ENCODE measurements at regions not wholly inside any gene's neighbourhood (a gene's known extent, or its start where the extent isn't known, plus 50 kb on each side); places are given as distances from the start of the nearest gene placed in this dataset.

DNA sequence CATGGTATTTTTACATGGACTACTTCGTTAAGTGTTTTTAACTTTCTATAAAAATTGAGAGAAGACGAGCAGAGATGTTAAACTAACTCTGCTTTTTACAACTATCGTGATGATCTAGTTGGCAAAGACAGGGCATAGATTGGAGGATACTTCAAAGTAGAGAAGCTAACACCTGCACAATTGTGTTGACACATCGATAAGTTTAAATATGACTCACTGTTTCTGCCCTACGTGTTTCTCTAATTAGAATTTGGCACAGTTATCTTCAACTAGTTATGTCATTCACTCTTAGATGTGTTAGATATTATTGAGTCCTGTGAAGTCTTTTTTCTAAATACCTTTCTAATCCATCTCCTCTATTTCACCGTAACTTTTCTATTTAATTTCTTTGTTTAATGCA lies 68.5 kb upstream of the FERD3L start:
- no peak for DNase-seq (ENCODE audit: low spot score)

DNA sequence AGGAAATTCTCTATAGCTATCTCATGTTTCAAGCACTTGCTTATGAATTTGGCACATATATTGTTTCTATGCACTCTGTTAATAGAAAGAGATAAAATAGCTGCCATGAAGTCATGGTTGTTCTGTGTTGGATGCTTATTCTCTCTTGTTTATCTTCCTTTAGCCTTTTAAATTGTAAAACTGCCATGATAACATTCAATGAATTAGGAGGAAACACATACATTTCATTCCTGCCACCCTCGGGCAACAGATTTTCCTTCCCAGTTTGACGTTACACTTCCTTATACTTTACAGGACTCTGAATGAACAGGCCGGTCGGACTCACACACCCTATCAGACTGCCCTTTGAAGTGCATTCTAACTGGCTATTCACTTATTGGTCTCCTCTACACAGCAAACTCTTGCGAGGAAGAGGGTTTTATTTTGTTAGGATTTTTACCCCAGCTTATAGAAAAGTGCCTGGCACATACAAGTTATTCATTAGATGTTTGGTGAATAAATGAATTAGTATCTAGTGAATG lies 65.7 kb upstream of the FERD3L start:
- no peak for DNase-seq (ENCODE audit: low spot score)

DNA sequence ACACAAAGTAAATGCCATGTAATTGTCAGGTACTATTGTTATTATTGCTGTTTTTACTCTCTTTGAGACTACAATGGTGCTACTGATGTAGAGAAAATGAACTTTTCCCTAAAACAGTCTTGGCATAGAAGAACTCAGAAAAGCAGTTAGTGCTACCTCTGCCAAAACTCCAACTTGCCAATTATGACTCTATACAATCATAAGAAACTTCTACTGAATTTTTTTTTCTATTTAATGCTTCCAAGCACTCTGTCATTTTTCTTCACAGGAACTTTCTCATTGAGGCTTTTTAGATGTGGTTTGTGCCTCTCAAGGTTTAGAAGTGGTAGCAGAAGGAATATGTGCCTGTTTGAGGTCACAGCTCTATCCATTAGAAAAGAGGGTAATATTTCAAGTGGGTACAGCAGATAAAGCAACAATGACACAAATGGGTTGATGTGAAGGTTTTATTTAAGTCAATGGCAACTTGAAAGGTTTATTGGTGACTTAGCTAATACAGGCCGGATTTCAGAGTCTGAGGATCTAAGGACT lies 64.0 kb upstream of the FERD3L start:
- DNase-seq (ENCODE audit: low spot score): no peak

DNA sequence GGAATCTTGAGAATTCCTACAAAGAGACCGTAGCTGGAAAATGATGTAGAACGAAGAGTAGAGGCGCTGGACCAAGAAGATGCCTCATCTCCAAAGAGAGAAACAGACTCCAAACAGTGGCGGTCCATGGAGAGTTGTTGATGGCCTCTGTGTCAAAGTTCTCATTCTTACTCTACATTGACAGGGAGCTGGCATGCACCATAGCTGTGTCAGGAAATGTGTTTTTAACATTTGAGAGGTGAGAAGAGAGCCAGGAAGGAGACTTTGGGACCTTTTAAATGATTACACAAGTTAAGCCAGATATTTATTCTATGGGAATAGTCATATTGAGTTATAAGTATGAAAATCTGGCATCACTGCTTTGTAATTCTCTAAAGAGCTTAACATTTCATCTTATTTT lies 61.5 kb upstream of the FERD3L start:
- DNase-seq (ENCODE audit: low spot score): no peak

DNA sequence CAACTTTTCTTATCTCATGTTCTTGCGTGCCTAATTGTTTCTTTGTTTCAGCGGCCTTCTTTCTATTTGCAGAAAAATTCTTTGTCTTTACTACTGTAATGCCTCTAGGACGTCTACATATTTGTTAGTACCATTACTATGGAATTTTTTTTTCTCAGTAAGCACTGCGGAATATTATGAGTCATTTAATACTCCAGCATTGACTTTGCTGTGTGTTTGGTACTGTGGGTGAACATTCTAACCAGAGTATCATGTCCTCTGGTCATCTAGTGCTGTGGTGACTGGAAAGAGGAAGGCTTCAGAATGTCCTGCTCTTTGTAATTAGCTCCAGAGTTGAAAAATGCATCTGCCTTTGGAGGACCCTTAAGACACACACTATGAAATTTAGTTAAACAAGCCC lies 58.5 kb upstream of the FERD3L start:
- DNase-seq (ENCODE audit: low spot score): no peak

DNA sequence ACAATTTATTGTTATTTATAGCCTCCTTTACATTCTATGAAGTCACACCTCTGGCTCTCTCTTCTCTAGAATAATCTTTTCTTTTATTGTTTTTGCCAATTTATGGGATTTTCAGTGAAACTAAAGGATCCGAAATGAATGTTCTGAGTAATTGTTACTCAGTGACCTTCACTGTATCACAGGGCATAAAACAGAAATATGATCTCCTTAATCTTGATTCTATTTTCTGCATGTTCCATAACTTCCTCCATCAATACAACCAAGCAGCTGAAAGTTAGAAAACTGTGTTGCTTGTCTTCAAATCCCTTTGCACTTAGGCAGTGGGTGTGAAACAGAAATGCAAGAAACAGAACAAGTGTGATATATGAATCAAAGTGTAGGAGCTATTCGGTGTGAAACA lies 57.4 kb upstream of the FERD3L start:
- DNase-seq (ENCODE audit: low spot score): no peak
